Cardiac muscle cell (in vitro differentiated cells and primary cell): ENCODE measurements at regions not wholly inside any gene's neighbourhood (a gene's known extent, or its start where the extent isn't known, plus 50 kb on each side); places are given as distances from the start of the nearest gene placed in this dataset.

ENCODE experiments used
- DNase-seq, 2 donors: peaks; one replicate each; pipeline versions ENCODE4 v3.0.0 to v3.0.0-alpha.2; 2010 to 2017; ENCODE audit warnings: low read depth in 1 of 2, low spot score in 1 of 2
- H3K27ac ChIP-seq: fragments of 200-600 bp; sonication (generic); 2 replicates; pipeline ENCODE4 v1.5.1; 2016
- H3K27me3 ChIP-seq: fragments of 200-600 bp; sonication (generic); 2 replicates; pipeline ENCODE4 v1.6.0; 2016; ENCODE audit warnings: control low read depth
- H3K36me3 ChIP-seq: fragments of 200-600 bp; sonication (generic); 2 replicates; pipeline ENCODE4 v1.5.1; 2016; ENCODE audit warnings: control low read depth
- H3K4me1 ChIP-seq: fragments of 200-600 bp; sonication (generic); 2 replicates; pipeline ENCODE4 v1.8.1; 2017; ENCODE audit warnings: low read depth, mild to moderate bottlenecking, mixed run types
- H3K4me3 ChIP-seq: fragments of 200-600 bp; sonication (generic); 2 replicates; pipeline ENCODE4 v1.5.1; 2016; ENCODE audit warnings: mild to moderate bottlenecking
- H3K9me3 ChIP-seq: fragments of 200-600 bp; sonication (generic); 2 replicates; pipeline ENCODE4 v1.5.1; 2017; ENCODE audit warnings: low read depth, mild to moderate bottlenecking, control low read depth
- CTCF ChIP-seq: IDR thresholded peaks from 2 replicates; pipeline ENCODE4 v1.5.1; 2012; ENCODE audit warnings: low read depth, mild to moderate bottlenecking, low read length

GRCh38 chr4:181271116-181271640, 972.0 kb upstream of the TENM3 start:
- Histone ChIP-seq H3K4me1 (no peaks in the 10 kb centered on the region), H3K9me3 (no peaks in the 10 kb centered on the region), H3K27ac (no peak overlapping the region), H3K36me3 (no peaks in the 10 kb centered on the region), H3K27me3 (no peaks in the 10 kb centered on the region), H3K4me3 (no peak overlapping the region)
- no peak for TF ChIP-seq CTCF
- no peak for DNase-seq

DNA sequence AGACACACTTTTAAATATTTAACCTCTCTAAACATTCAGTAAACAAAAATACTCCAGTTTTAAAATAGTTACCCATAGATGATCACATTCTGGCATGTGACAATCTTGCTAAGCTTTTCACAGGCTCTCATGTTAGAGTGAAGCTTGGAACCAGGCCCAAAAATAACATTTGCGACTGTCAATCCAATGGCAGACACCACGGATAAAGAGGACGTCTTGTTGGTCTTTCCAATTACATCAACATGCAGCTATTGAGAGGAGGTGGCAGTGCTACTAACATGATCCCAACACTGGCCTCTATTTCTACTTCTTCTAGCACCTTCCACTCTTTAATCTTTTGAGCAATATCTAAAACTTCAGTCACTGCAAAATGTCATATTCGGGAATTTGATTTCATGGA, 970.8 kb upstream of the TENM3 start:
- no peaks in the 10 kb centered on the region for H3K4me1 ChIP-seq
- no peaks in the 10 kb centered on the region for H3K27me3 ChIP-seq
- no peak overlapping the region for H3K4me3 ChIP-seq
- no peaks in the 10 kb centered on the region for H3K36me3 ChIP-seq
- H3K27ac ChIP-seq = no peak overlapping the region
- H3K9me3 ChIP-seq = no peaks in the 10 kb centered on the region
- no peak for TF ChIP-seq CTCF
- peak in 1 of 2 donors; percentile 10 for DNase-seq

DNA sequence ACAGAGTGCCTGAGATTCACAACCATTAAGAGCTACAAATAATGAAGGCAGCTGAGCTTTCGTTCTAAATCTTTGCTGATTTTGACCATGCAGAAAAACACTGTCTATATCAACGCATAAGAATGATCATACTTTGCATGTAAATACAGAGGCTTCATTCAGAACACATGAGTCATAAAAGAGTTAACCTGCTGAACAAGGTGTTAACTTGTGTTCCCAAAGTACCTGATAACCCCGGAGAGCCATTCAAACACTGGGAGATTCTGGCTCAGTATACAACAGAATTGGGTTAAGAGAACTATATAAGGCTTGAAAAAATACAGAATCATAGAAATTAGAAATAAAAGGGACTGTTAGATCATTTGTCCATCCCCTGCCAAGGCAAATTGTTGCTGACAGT, 964.3 kb upstream of the TENM3 start:
- H3K36me3 ChIP-seq = no peaks in the 10 kb centered on the region
- peaks cover 5% of the 10 kb centered on the region for H3K4me1 ChIP-seq
- no peak for TF ChIP-seq CTCF
- no peak for DNase-seq
- H3K27ac ChIP-seq = no peak overlapping the region
- no peak overlapping the region for H3K4me3 ChIP-seq
- no peaks in the 10 kb centered on the region for H3K27me3 ChIP-seq
- H3K9me3 ChIP-seq = no peaks in the 10 kb centered on the region

- no peak overlapping the region for H3K4me3 ChIP-seq
- H3K36me3 ChIP-seq = no peaks in the 10 kb centered on the region
- no peak for TF ChIP-seq CTCF
- no peaks in the 10 kb centered on the region for H3K27me3 ChIP-seq
- H3K27ac ChIP-seq = no peak overlapping the region
- no peaks in the 10 kb centered on the region for H3K9me3 ChIP-seq
- H3K4me1 ChIP-seq = peaks cover 5% of the 10 kb centered on the region
- no peak for DNase-seq
These were observed 961.8 kb upstream of the TENM3 start for GRCh38 chr4:181281451-181281850.

- no peak overlapping the region for H3K4me3 ChIP-seq
- DNase-seq = peak in 1 of 2 donors; percentile 10
- peaks cover 23% of the 10 kb centered on the region for H3K4me1 ChIP-seq
- no peaks in the 10 kb centered on the region for H3K27me3 ChIP-seq
- no peaks in the 10 kb centered on the region for H3K9me3 ChIP-seq
- H3K36me3 ChIP-seq = no peaks in the 10 kb centered on the region
- H3K27ac ChIP-seq = no peak overlapping the region
- no peak for TF ChIP-seq CTCF
These were observed 954.0 kb upstream of the TENM3 start for GRCh38 chr4:181289198-181289597.

DNA sequence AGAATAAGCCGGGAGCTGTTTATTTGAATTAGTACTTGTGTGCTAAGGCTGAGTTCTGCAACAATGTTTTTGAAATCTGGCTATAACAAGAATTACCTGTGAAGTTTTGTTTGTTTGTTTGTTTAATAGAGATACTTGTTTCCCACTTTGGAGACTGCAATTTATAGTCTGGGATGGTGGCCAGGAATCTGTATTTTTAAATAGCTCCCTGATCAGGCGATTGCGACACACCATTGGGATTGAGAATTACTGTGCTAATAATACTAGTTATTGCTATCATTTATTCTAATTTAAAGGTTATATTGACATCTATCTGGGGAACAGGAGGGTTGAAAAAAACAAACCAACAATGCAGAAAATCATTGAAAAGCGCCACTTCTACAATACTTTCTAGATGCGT, 951.6 kb upstream of the TENM3 start:
- Histone ChIP-seq H3K4me3 (no peak overlapping the region), H3K4me1 (peaks cover 35% of the 10 kb centered on the region), H3K36me3 (no peaks in the 10 kb centered on the region), H3K9me3 (no peaks in the 10 kb centered on the region), H3K27ac (no peak overlapping the region), H3K27me3 (no peaks in the 10 kb centered on the region)
- no peak for TF ChIP-seq CTCF
- DNase-seq = no peak
